ENCODE measurements at regions not wholly inside any gene's neighbourhood (a gene's known extent, or its start where the extent isn't known, plus 50 kb on each side); places are given as distances from the start of the nearest gene placed in this dataset.

- H3K4me3 ChIP-seq (ENCODE audit: low read depth, low read length): no peak overlapping the region
- no peak for TF ChIP-seq CTCF (IDR thresholded peaks at IDR 0.05; ENCODE audit: low read depth, low read length)
Measured at GRCh38 chr1:68889471-68889870, 392.6 kb upstream of the DEPDC1 start.

GRCh38 chr1:68890736-68891135 lies 393.9 kb upstream of the DEPDC1 start:
- no peak overlapping the region for H3K4me3 ChIP-seq (ENCODE audit: low read depth, low read length)
- TF ChIP-seq CTCF (IDR thresholded peaks at IDR 0.05; ENCODE audit: low read depth, low read length): no peak

GRCh38 chr1:68904477-68904876 lies 407.6 kb upstream of the DEPDC1 start:
- no peak for TF ChIP-seq CTCF (IDR thresholded peaks at IDR 0.05; ENCODE audit: low read depth, low read length)
- H3K4me3 ChIP-seq (ENCODE audit: low read depth, low read length): no peak overlapping the region

GRCh38 chr1:68906431-68906830 lies 409.5 kb upstream of the DEPDC1 start:
- TF ChIP-seq CTCF (IDR thresholded peaks at IDR 0.05; ENCODE audit: low read depth, low read length): no peak
- H3K4me3 ChIP-seq (ENCODE audit: low read depth, low read length): no peak overlapping the region

- TF ChIP-seq CTCF (IDR thresholded peaks at IDR 0.05; ENCODE audit: low read depth, low read length): no peak
- no peak overlapping the region for H3K4me3 ChIP-seq (ENCODE audit: low read depth, low read length)
Measured at GRCh38 chr1:68907491-68907890, 410.6 kb upstream of the DEPDC1 start.

- TF ChIP-seq CTCF (IDR thresholded peaks at IDR 0.05; ENCODE audit: low read depth, low read length): no peak
- H3K4me3 ChIP-seq (ENCODE audit: low read depth, low read length): no peak overlapping the region
Measured at GRCh38 chr1:68908316-68908715, 411.4 kb upstream of the DEPDC1 start.

- TF ChIP-seq CTCF (IDR thresholded peaks at IDR 0.05; ENCODE audit: low read depth, low read length): no peak
- H3K4me3 ChIP-seq (ENCODE audit: low read depth, low read length): no peak overlapping the region
Measured at GRCh38 chr1:68916221-68916902, 419.5 kb upstream of the DEPDC1 start.

Data from WI38 (cell line).